ENCODE measurements at regions not wholly inside any gene's neighbourhood (a gene's known extent, or its start where the extent isn't known, plus 50 kb on each side); places are given as distances from the start of the nearest gene placed in this dataset.

GRCh38 chr16:7031031-7031430 is 301.6 kb upstream of the RBFOX1 start:
- TF ChIP-seq CTCF (conservative IDR thresholded peaks at IDR 0.05; ENCODE audit: low read depth, low read length) = no peak
- no peak for DNase-seq (ENCODE audit: low read depth)
- no peak overlapping the region for H3K4me3 ChIP-seq (ENCODE audit: low read length)

- no peak for TF ChIP-seq CTCF (conservative IDR thresholded peaks at IDR 0.05; ENCODE audit: low read depth, low read length)
- DNase-seq (ENCODE audit: low read depth) = no peak
- no peak overlapping the region for H3K4me3 ChIP-seq (ENCODE audit: low read length)
Measured at GRCh38 chr16:7027401-7027800, 305.2 kb upstream of the RBFOX1 start.

DNA sequence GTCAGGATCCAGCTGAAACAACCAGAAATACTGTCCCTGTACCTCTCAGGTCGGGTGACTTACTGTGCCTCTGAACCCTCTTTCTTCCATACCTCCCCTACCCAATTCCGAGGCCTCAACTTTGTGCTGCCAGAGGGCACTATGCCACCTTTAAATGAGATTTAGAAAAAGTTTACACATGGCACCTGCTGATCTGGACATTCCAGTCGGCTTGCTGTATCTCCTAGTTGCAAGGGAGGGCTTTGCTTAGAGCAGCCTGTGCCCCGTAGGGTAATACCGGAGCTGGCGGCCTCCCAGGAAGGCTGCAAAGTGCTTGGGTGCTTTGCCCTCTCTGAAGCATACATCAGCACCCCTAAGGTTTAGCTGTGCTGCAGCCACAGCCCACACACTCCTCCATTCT is 306.0 kb upstream of the RBFOX1 start:
- H3K4me3 ChIP-seq (ENCODE audit: low read length) = no peak overlapping the region
- no peak for DNase-seq (ENCODE audit: low read depth)

DNA sequence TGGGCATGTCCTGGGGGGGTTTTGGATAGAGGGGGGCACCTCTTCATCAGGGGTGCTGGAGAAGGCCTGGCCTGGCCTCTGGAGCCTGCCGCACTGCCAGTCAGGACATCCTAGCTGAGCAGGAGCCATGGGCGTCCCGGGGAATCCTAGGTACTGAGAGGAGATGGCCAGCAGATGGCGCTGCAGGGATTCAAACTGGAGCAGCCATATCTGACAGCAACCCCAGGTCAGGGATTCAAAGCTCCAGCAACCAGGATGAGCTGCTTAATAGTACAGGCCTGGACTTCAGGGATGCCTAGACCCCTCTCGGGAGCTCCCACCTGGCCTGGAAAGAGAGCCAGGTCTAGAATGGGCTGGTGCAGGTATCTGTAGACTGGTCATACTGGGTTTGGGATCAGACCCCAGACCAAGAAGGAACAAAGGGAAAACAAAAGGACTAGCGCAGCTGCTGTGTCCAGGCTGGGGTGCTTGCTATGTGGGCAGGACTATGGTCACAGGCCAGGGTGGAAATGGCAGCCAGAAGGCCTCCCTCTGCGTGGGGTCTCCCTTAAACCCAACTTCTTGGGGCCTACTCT is 306.9 kb upstream of the RBFOX1 start:
- H3K4me3 ChIP-seq (ENCODE audit: low read length) = no peak overlapping the region
- TF ChIP-seq CTCF (conservative IDR thresholded peaks at IDR 0.05; ENCODE audit: low read depth, low read length) = no peak
- no peak for DNase-seq (ENCODE audit: low read depth)

More for the DNA sequence above, 306.0 kb upstream of the RBFOX1 start:
- no peak for TF ChIP-seq CTCF (conservative IDR thresholded peaks at IDR 0.05; ENCODE audit: low read depth, low read length)

GRCh38 chr16:7021653-7022275 is 310.9 kb upstream of the RBFOX1 start:
- H3K4me3 ChIP-seq (ENCODE audit: low read length) = no peak overlapping the region
- TF ChIP-seq CTCF (conservative IDR thresholded peaks at IDR 0.05; ENCODE audit: low read depth, low read length) = no peak
- DNase-seq (ENCODE audit: low read depth) = no peak

- DNase-seq (ENCODE audit: low read depth) = no peak
- H3K4me3 ChIP-seq (ENCODE audit: low read length) = no peak overlapping the region
- no peak for TF ChIP-seq CTCF (conservative IDR thresholded peaks at IDR 0.05; ENCODE audit: low read depth, low read length)
Measured at GRCh38 chr16:7017006-7017662, 315.5 kb upstream of the RBFOX1 start.

DNA sequence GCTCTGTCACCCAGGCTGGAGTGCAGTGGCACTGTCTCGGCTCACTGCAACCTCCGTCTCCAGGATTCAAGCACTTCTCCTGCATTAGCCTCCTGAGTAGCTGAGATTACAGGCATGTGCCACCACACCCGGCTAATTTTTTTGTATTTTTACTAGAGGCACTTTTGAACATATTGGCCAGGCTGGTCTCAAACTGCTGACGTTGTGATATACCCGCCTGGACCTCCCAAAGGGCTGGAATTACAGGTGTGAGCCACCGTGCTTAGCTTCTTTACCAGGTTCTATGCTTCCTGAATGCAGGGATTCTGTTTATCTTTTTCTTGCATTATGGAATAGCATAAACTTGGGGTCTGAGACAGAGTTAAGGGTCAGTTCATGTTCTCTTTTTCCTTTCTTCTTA is 317.9 kb upstream of the RBFOX1 start:
- no peak for TF ChIP-seq CTCF (conservative IDR thresholded peaks at IDR 0.05; ENCODE audit: low read depth, low read length)
- no peak for DNase-seq (ENCODE audit: low read depth)
- H3K4me3 ChIP-seq (ENCODE audit: low read length) = no peak overlapping the region
